ENCODE measurements at regions not wholly inside any gene's neighbourhood (a gene's known extent, or its start where the extent isn't known, plus 50 kb on each side); places are given as distances from the start of the nearest gene placed in this dataset.

DNA sequence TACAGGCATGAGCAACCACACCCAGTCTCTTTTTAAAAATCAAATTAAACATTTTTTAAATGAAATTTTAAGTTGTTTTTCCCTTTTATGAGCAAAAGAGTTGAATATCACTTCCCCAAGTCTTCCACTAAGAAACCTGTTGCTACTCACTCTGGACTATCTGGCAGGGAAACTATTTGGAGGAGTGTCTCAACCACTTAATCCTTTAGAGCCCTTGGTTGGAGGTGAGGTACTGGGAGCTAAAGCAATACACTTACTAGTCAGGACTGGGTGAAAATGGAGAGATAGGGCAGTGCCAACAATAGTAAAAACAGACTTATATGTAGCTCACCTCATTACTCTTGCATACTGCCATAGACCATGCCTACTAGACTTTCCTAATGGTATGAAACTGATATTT is 135.5 kb downstream of the RND3 start:
- Histone ChIP-seq H3T11ph (ENCODE audit: low read length) (no peak overlapping the region), H3K9me3 (ENCODE audit: control insufficient read depth, low read depth, low read length) (no peaks in the 10 kb centered on the region), H3K14ac (ENCODE audit: insufficient read depth, low read length) (no peak overlapping the region), H3K4me1 (ENCODE audit: insufficient read depth, low read length) (no peaks in the 10 kb centered on the region), H2BK20ac (ENCODE audit: low read depth, low read length, poor library complexity, severe bottlenecking) (no peak overlapping the region), H3K27me3 (ENCODE audit: insufficient read depth, low read length) (no peaks in the 10 kb centered on the region), H3K79me2 (ENCODE audit: insufficient read depth, low read length) (no peaks in the 10 kb centered on the region), H3K23ac (ENCODE audit: insufficient read length, low read depth, low read length) (no peak overlapping the region), H3K4ac (ENCODE audit: low read depth, low read length) (no peak overlapping the region), H2BK15ac (ENCODE audit: low read depth, low read length) (no peak overlapping the region), H2BK5ac (ENCODE audit: insufficient read length, low read length) (no peak overlapping the region), H3K27ac (ENCODE audit: insufficient read length, low read depth, low read length) (no peak overlapping the region), H3K9ac (ENCODE audit: extremely low read depth, insufficient read length, low read length) (no peak overlapping the region), H2AK5ac (ENCODE audit: insufficient read length, low read length) (no peak overlapping the region), H4K20me1 (ENCODE audit: control insufficient read depth, insufficient read depth, insufficient read length) (no peaks in the 10 kb centered on the region), H2BK120ac (ENCODE audit: low read depth, low read length, poor library complexity, severe bottlenecking) (no peak overlapping the region), H2BK12ac (ENCODE audit: insufficient read length, low read depth, low read length) (no peak overlapping the region), H3K18ac (ENCODE audit: insufficient read length, low read depth, low read length) (no peak overlapping the region), H3K4me2 (ENCODE audit: insufficient read depth, insufficient read length, low read length) (no peak overlapping the region), H2AFZ (ENCODE audit: low read length) (no peak overlapping the region), H4K91ac (ENCODE audit: insufficient read length, low read depth, low read length) (no peak overlapping the region), H3K79me1 (ENCODE audit: insufficient read depth, low read depth, low read length, poor library complexity, severe bottlenecking) (no peaks in the 10 kb centered on the region), H4K5ac (ENCODE audit: insufficient read length, low read depth, low read length) (no peak overlapping the region), H3K56ac (ENCODE audit: insufficient read length, low read depth, low read length) (no peak overlapping the region), H4K8ac (replicated peaks; ENCODE audit: insufficient read length, low read depth, low read length) (no peak overlapping the region), H3K23me2 (ENCODE audit: insufficient read length, low read depth, low read length, poor library complexity, severe bottlenecking) (no peaks in the 10 kb centered on the region)
- TF ChIP-seq, protein P1, sequence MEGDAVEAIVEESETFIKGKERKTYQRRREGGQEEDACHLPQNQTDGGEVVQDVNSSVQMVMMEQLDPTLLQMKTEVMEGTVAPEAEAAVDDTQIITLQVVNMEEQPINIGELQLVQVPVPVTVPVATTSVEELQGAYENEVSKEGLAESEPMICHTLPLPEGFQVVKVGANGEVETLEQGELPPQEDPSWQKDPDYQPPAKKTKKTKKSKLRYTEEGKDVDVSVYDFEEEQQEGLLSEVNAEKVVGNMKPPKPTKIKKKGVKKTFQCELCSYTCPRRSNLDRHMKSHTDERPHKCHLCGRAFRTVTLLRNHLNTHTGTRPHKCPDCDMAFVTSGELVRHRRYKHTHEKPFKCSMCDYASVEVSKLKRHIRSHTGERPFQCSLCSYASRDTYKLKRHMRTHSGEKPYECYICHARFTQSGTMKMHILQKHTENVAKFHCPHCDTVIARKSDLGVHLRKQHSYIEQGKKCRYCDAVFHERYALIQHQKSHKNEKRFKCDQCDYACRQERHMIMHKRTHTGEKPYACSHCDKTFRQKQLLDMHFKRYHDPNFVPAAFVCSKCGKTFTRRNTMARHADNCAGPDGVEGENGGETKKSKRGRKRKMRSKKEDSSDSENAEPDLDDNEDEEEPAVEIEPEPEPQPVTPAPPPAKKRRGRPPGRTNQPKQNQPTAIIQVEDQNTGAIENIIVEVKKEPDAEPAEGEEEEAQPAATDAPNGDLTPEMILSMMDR (conservative IDR thresholded peaks at IDR 0.05) = no peak
- H3K4me3 Mint-ChIP-seq = no peak overlapping the region
- no peaks in the 10 kb centered on the region for H3K9me3 Mint-ChIP-seq
- H3K36me3 Mint-ChIP-seq (ENCODE audit: insufficient read depth in 1 of 3, low read depth in 3 of 3) = no peaks in the 10 kb centered on the region
- H3K27me3 Mint-ChIP-seq (ENCODE audit: low read depth) = no peaks in the 10 kb centered on the region
- DNase-seq = no peak
- peaks cover 9 to 11% of the 10 kb centered on the region in 2 experiments for H3K4me1 Mint-ChIP-seq
- no peak overlapping the region for H3K27ac Mint-ChIP-seq
